ENCODE measurements at regions not wholly inside any gene's neighbourhood (a gene's known extent, or its start where the extent isn't known, plus 50 kb on each side); places are given as distances from the start of the nearest gene placed in this dataset.

DNA sequence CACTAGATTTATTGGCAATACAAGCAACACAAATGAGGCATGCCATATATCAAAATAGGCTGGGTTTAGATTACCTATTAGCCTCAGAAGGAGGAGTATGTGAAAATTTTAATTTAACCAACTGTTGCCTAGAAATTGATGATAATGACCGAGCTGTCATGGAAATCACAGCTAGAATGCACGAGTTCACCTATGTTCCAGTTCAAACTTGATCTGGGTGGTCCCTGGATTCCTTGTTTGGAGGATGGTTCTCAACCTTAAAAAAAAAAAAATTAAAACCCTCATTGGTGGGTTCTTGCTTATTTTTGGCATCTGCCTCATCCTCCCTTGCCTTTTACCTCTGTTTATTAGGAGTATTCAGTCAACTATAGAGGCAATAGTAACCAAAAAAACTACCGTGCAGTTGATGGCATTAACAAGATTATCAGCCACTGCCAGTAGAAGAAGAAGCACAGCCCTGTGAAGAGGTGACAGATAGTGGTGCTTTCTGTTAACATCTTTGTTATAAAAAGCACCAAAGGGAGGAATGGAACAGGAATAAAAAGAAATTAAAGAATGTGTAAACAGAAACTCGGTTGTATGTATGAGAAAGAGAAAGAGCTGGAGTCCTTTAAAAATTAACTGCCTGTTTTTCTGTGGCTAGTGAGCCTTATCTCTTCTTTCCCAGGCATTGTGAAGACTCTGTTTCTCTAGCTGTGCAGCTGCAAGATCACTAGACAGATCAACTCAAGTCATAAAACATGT is 106.4 kb downstream of the ZNF429 start (continued):
- TF ChIP-seq, protein P1, sequence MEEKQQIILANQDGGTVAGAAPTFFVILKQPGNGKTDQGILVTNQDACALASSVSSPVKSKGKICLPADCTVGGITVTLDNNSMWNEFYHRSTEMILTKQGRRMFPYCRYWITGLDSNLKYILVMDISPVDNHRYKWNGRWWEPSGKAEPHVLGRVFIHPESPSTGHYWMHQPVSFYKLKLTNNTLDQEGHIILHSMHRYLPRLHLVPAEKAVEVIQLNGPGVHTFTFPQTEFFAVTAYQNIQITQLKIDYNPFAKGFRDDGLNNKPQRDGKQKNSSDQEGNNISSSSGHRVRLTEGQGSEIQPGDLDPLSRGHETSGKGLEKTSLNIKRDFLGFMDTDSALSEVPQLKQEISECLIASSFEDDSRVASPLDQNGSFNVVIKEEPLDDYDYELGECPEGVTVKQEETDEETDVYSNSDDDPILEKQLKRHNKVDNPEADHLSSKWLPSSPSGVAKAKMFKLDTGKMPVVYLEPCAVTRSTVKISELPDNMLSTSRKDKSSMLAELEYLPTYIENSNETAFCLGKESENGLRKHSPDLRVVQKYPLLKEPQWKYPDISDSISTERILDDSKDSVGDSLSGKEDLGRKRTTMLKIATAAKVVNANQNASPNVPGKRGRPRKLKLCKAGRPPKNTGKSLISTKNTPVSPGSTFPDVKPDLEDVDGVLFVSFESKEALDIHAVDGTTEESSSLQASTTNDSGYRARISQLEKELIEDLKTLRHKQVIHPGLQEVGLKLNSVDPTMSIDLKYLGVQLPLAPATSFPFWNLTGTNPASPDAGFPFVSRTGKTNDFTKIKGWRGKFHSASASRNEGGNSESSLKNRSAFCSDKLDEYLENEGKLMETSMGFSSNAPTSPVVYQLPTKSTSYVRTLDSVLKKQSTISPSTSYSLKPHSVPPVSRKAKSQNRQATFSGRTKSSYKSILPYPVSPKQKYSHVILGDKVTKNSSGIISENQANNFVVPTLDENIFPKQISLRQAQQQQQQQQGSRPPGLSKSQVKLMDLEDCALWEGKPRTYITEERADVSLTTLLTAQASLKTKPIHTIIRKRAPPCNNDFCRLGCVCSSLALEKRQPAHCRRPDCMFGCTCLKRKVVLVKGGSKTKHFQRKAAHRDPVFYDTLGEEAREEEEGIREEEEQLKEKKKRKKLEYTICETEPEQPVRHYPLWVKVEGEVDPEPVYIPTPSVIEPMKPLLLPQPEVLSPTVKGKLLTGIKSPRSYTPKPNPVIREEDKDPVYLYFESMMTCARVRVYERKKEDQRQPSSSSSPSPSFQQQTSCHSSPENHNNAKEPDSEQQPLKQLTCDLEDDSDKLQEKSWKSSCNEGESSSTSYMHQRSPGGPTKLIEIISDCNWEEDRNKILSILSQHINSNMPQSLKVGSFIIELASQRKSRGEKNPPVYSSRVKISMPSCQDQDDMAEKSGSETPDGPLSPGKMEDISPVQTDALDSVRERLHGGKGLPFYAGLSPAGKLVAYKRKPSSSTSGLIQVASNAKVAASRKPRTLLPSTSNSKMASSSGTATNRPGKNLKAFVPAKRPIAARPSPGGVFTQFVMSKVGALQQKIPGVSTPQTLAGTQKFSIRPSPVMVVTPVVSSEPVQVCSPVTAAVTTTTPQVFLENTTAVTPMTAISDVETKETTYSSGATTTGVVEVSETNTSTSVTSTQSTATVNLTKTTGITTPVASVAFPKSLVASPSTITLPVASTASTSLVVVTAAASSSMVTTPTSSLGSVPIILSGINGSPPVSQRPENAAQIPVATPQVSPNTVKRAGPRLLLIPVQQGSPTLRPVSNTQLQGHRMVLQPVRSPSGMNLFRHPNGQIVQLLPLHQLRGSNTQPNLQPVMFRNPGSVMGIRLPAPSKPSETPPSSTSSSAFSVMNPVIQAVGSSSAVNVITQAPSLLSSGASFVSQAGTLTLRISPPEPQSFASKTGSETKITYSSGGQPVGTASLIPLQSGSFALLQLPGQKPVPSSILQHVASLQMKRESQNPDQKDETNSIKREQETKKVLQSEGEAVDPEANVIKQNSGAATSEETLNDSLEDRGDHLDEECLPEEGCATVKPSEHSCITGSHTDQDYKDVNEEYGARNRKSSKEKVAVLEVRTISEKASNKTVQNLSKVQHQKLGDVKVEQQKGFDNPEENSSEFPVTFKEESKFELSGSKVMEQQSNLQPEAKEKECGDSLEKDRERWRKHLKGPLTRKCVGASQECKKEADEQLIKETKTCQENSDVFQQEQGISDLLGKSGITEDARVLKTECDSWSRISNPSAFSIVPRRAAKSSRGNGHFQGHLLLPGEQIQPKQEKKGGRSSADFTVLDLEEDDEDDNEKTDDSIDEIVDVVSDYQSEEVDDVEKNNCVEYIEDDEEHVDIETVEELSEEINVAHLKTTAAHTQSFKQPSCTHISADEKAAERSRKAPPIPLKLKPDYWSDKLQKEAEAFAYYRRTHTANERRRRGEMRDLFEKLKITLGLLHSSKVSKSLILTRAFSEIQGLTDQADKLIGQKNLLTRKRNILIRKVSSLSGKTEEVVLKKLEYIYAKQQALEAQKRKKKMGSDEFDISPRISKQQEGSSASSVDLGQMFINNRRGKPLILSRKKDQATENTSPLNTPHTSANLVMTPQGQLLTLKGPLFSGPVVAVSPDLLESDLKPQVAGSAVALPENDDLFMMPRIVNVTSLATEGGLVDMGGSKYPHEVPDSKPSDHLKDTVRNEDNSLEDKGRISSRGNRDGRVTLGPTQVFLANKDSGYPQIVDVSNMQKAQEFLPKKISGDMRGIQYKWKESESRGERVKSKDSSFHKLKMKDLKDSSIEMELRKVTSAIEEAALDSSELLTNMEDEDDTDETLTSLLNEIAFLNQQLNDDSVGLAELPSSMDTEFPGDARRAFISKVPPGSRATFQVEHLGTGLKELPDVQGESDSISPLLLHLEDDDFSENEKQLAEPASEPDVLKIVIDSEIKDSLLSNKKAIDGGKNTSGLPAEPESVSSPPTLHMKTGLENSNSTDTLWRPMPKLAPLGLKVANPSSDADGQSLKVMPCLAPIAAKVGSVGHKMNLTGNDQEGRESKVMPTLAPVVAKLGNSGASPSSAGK (IDR thresholded peaks at IDR 0.05) = no peak
- TF ChIP-seq RBM25 (IDR thresholded peaks at IDR 0.05; ENCODE audit: low read depth, low read length, severe bottlenecking) (no peak), ZNF324 (CRISPR knock-in tag; IDR thresholded peaks at IDR 0.05) (no peak; the same call in 1 of the 2 replicates), ZNF766 (CRISPR knock-in tag; conservative IDR thresholded peaks at IDR 0.05) (peak; percentile 57; the same call in 1 of the 2 replicates), PHB2 (IDR thresholded peaks at IDR 0.05; ENCODE audit: low read depth) (no peak), ZSCAN29 (IDR thresholded peaks at IDR 0.05) (no peak), ZFPM2 (CRISPR knock-in tag; IDR thresholded peaks at IDR 0.05) (no peak), ZNF384 (IDR thresholded peaks at IDR 0.05; ENCODE audit: low read depth, low read length) (no peak), CBFB (CRISPR knock-in tag; IDR thresholded peaks at IDR 0.05) (no peak), POLR2AphosphoS5 (IDR thresholded peaks at IDR 0.05; ENCODE audit: control insufficient read depth, insufficient read depth, low read depth, low read length) (0 out of 2 replicates have a peak, but pooled peaks have one; percentile 41), RAD21 (CRISPR knock-in tag; conservative IDR thresholded peaks at IDR 0.05 in 1 of 2, IDR thresholded peaks at IDR 0.05 in 1 of 2) (no peak; a peak in 2 of 4 replicates)
- TF ChIP-seq, protein P2, sequence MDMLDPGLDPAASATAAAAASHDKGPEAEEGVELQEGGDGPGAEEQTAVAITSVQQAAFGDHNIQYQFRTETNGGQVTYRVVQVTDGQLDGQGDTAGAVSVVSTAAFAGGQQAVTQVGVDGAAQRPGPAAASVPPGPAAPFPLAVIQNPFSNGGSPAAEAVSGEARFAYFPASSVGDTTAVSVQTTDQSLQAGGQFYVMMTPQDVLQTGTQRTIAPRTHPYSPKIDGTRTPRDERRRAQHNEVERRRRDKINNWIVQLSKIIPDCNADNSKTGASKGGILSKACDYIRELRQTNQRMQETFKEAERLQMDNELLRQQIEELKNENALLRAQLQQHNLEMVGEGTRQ (CRISPR knock-in tag; IDR thresholded peaks at IDR 0.05) = no peak
- TF ChIP-seq, protein P3, sequence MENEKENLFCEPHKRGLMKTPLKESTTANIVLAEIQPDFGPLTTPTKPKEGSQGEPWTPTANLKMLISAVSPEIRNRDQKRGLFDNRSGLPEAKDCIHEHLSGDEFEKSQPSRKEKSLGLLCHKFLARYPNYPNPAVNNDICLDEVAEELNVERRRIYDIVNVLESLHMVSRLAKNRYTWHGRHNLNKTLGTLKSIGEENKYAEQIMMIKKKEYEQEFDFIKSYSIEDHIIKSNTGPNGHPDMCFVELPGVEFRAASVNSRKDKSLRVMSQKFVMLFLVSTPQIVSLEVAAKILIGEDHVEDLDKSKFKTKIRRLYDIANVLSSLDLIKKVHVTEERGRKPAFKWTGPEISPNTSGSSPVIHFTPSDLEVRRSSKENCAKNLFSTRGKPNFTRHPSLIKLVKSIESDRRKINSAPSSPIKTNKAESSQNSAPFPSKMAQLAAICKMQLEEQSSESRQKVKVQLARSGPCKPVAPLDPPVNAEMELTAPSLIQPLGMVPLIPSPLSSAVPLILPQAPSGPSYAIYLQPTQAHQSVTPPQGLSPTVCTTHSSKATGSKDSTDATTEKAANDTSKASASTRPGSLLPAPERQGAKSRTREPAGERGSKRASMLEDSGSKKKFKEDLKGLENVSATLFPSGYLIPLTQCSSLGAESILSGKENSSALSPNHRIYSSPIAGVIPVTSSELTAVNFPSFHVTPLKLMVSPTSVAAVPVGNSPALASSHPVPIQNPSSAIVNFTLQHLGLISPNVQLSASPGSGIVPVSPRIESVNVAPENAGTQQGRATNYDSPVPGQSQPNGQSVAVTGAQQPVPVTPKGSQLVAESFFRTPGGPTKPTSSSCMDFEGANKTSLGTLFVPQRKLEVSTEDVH (IDR thresholded peaks at IDR 0.05; ENCODE audit: low read depth, partially characterized antibody) = no peak

Data from K562 (cell line).